Ovary (tissue), 7 donors: ENCODE measurements at regions not wholly inside any gene's neighbourhood (a gene's known extent, or its start where the extent isn't known, plus 50 kb on each side); places are given as distances from the start of the nearest gene placed in this dataset.

Source experiments
- DNase-seq, 5 donors: peaks; one replicate each; pipeline ENCODE4 v3.0.0-alpha.2; 2019 to 2020
- H3K27ac ChIP-seq, 2 donors: fragments of 200-600 bp; one replicate each; pipeline versions ENCODE4 v1.5.1 to v1.8.0; 2019 to 2022
- H3K27me3 ChIP-seq: fragments of 200-600 bp; one replicate; pipeline ENCODE4 v1.8.0; 2022
- H3K36me3 ChIP-seq: fragments of 200-600 bp; sonication (generic); one replicate; pipeline ENCODE4 v1.5.1; 2019
- H3K4me1 ChIP-seq: one replicate; pipeline ENCODE4 v1.8.1; 2013; ENCODE audit warnings: mild to moderate bottlenecking, moderate library complexity; ENCODE audit not compliant: insufficient read depth
- H3K4me3 ChIP-seq: fragments of 200-600 bp; sonication (generic); one replicate; pipeline ENCODE4 v1.5.1; 2017
- H3K9me3 ChIP-seq, 2 donors: fragments of 200-600 bp in 1 of 2; sonication (generic) in 1 of 2; one replicate each; pipeline versions ENCODE4 v1.5.1 to v1.8.1; 2013 to 2019; ENCODE audit warnings: mild to moderate bottlenecking in 1 of 2, moderate library complexity in 1 of 2
- CTCF ChIP-seq, 3 donors: fragments of 450-650 bp in 2 of 3; fragments of 200-600 bp in 1 of 3; IDR thresholded peaks; one replicate each; pipeline versions ENCODE4 v1.5.1 to v1.8.0; 2016 to 2022; ENCODE audit warnings: antibody characterized with exemption in 3 of 3, mild to moderate bottlenecking in 1 of 3
- EP300 ChIP-seq: sonication (generic); formaldehyde crosslinking; IDR thresholded peaks from one replicate; pipeline ENCODE4 v1.6.1; 2017; ENCODE audit warnings: antibody characterized with exemption
- POLR2A ChIP-seq: fragments of 450-650 bp; IDR thresholded peaks from one replicate; pipeline ENCODE4 v1.6.1; 2017; ENCODE audit warnings: antibody characterized with exemption, mild to moderate bottlenecking, moderate library complexity
- WGBS, 3 donors: extraction: QIAGEN DNeasy Blood & Tissue Kit in 1 of 3; methylation state at CpG; one replicate each; pipeline versions ENCODE4 v1.1.5 to v1.1.7; 2013 to 2017; 5-methylcytosine and 5-hydroxymethylcytosine counted together
- intact Hi-C, 4 donors: fragments of 100-400 bp; cut with DNase I; formaldehyde crosslinking; loops; one replicate each; pipeline versions ENCODE4 v1.11.0 to v1.15.1; 2022 to 2023
- donor health status: DM: no; HTN: no; CAD: no; lungs with moderate emphysema.
- donor health status: DM: no; HTN: no; CAD: no.
- donor health status: Bipolar disorder and iron deficiency.
- donor health status: DM: no; HTN: no; CAD: no.
- donor health status: DM: yes; HTN: yes; CAD: no.

DNA sequence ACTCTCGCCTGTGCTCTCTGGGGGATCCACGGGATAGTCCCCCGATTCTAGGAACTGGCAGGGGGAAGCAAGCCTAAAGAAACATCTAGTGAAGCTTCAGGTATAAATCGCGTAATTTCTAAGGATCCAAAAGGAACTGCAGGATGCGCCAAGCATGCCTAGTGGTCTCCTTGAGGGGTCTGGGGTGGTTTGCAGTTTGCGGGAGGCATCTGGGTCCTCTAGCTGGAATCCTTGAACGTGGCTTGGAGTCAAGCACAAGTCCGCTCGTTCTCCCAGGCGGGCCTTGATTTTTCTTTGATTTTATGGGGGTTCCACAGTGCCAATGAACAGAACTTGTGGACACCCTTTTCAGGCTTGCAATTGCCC, 1000.5 kb downstream of the KCNJ18 start:
- intact Hi-C loops, result no loop called here
- Histone ChIP-seq H3K9me3 (no peaks in the 10 kb centered on the region), H3K36me3 (no peaks in the 10 kb centered on the region), H3K27ac (no peak overlapping the region), H3K4me1 (no peaks in the 10 kb centered on the region), H3K27me3 (no peaks in the 10 kb centered on the region), H3K4me3 (no peak overlapping the region)
- TF ChIP-seq CTCF (IDR thresholded peaks at IDR 0.05), result no peak
- TF ChIP-seq EP300, result no peak
- TF ChIP-seq POLR2A, result no peak
- WGBS, 3 donors, result 80 to 84% (median 80%) methylated on average over 11 of the region's 11 CpGs
- DNase-seq, result no peak

GRCh38 chr17:22694362-22695227, 1002.3 kb downstream of the KCNJ18 start:
- Histone ChIP-seq H3K36me3 (no peaks in the 10 kb centered on the region), H3K27ac (no peak overlapping the region), H3K27me3 (no peaks in the 10 kb centered on the region), H3K9me3 (no peaks in the 10 kb centered on the region), H3K4me1 (no peaks in the 10 kb centered on the region), H3K4me3 (no peak overlapping the region)
- TF ChIP-seq EP300 (no peak), POLR2A (no peak), CTCF (IDR thresholded peaks at IDR 0.05) (no peak)
- no peak for DNase-seq
- intact Hi-C loops, result no loop called here
- WGBS, 3 donors, result 73 to 78% (median 75%) methylated on average over 21 to 33 of the region's 33 CpGs

DNA sequence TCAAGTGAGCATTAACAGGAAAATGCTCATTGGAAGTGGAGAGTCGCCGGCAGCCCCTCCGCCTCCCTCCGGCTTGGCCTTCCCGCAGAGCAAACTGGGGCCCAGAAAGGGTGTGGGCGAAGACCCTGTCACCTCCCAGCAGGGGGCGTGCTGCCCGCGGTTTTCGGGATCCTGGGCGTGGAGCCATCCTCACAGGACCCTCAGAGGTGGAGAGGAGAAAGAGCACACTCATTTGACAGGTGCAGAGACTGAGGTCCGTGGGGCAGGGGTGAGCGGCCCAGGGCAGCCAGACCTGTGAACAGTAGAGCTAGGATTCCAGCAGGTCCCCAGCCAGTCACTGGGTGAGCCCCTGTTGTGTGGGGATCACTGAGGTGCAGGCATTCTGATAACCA, 1002.9 kb downstream of the KCNJ18 start:
- DNase-seq, result no peak
- no peak for TF ChIP-seq CTCF (IDR thresholded peaks at IDR 0.05)
- TF ChIP-seq EP300, result no peak
- no peak for TF ChIP-seq POLR2A

DNA sequence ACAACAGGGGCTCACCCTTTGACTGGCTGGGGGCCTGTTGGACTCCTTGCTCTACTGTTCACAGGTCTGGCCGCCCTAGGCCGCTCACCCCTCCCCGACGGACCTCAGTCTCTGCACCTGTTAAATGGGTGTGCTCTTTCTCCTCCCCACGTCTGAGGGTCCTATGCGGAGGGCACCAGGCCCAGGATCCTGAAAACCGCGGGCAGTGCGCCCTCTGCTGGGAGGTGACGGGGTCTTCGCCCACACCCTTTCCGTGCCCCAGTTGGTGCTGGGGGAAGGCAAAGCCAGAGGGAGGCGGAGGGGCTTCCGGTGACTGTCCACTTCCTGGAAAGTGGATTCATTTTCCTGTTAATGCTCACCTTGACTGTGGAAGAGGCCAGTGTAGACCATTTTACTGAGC, 1010.9 kb downstream of the KCNJ18 start:
- no peaks in the 10 kb centered on the region for H3K27me3 ChIP-seq
- H3K4me3 ChIP-seq, result no peak overlapping the region
- DNase-seq, result no peak
- WGBS, 3 donors, result 56 to 70% (median 69%) methylated on average over 14 of the region's 14 CpGs
- no peaks in the 10 kb centered on the region for H3K9me3 ChIP-seq
- no peaks in the 10 kb centered on the region for H3K4me1 ChIP-seq
- no peak overlapping the region for H3K27ac ChIP-seq
- intact Hi-C loops, result no loop called here
- no peak for TF ChIP-seq CTCF (IDR thresholded peaks at IDR 0.05)
- no peak for TF ChIP-seq EP300
- no peak for TF ChIP-seq POLR2A
- no peaks in the 10 kb centered on the region for H3K36me3 ChIP-seq

More for the DNA sequence above, 1002.9 kb downstream of the KCNJ18 start:
- Histone ChIP-seq H3K4me3 (no peak overlapping the region), H3K4me1 (no peaks in the 10 kb centered on the region), H3K36me3 (no peaks in the 10 kb centered on the region), H3K27ac (no peak overlapping the region), H3K9me3 (no peaks in the 10 kb centered on the region), H3K27me3 (no peaks in the 10 kb centered on the region)
- intact Hi-C loops, result no loop called here
- WGBS, 3 donors, result 63 to 80% (median 66%) methylated on average over 13 of the region's 13 CpGs
